HUDEP-2 (cell line): ENCODE measurements at regions not wholly inside any gene's neighbourhood (a gene's known extent, or its start where the extent isn't known, plus 50 kb on each side); places are given as distances from the start of the nearest gene placed in this dataset.
"Not testable (repeated sequence)": the region's sequence is repeated elsewhere in the genome, so short reads cannot be mapped to it uniquely, and the experiment has no call there.

Experiments used
- DNase-seq, 76 experiments: peaks; one replicate each; lab custom pipeline; 2025; ENCODE audit not compliant: unreplicated experiment in 76 of 76; lab: John Stamatoyannopoulos, UW

DNA sequence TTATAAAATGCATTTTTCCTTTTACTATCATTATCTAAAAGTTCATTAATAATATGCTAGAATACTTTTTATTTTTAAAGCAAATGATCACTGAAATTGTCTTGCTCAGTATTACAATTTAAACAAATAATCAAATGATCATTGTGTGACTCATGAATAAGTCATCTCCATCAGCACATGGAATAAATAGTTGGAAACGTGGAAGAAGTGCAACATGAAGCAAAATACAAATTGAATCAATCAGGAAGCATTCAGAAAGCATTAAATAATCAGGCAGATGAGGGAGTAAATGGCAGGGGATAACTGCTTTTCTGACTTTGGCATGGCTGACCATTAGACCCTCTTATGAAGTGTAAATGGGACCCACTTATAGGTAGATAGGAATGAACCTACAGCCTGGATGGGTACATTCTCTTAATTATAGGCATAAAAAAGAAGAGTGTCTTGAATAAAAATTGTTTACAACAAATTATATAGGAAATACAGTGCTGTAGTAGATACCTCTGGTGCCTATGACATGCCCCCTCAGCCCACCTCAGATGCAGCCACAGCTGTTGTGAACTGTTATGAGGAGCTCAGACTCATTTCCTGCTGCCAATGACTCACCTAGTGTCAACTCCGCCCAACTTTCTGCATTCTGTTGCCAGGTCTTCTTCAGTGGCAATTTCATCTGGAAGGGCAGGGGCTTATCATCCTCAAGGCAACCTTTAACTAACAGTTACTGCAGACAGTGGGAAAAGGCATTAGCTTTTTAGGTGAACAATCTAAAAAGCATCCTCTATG is 936.0 kb downstream of the TRIB2 start:
- peak in 9 of 76 experiments; percentile 16 to 65 (median 41) for DNase-seq

DNA sequence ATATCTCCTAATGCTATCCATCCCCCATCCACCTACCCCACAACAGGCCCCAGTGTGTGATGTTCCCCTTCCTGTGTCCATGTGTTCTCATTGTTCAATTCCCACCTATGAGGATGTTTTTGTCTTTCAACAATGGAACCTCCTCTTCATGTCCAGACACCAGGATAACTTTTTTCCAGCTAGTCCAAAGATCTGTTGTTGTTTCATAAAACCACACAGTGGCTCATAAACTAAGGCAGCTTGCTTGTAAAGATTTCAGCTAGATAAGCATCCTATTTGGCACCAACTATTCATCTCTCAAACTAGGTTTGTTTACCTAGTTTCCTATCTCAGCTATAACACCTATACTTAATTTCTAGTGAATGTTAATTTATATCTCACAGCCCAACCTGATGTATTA is 937.7 kb downstream of the TRIB2 start:
- DNase-seq = no peak

DNA sequence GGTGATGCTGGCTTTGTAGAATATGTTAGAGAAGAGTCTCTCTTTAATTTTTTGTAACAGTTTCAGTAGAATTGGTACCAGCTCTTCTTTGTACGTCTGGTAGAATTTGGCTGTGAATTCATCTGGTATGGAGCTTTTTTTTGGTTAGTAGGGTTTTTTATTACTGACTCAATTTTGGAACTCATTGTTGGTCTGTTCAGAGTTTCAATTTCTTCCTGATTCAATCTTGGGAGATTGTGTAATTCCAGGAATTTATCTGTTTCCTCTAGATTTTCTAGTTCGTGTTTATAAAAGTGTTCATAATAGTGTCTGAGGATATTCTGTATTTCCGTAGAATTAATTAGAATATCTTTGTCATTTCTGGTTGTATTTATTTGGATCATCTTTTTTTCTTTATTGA is 943.5 kb downstream of the TRIB2 start:
- no peak for DNase-seq

DNA sequence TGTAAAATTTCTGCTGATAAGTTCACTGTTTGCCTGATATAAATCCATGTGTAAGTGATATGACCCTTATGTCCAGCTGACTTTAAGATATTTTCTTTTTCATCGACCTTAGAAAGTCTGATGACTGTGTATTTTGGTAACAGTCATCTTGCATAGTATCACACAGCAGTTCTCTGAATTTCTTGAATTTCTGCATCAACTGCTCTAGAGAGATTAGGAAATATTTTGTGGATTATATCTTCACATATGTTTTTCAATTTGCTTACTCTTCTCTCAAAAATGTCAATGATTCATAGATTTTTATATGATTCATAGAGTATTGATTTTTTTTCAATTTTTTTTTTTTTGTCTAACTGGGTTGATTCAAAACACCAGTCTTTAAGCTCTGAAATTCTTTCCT is 945.3 kb downstream of the TRIB2 start:
- DNase-seq = no peak

DNA sequence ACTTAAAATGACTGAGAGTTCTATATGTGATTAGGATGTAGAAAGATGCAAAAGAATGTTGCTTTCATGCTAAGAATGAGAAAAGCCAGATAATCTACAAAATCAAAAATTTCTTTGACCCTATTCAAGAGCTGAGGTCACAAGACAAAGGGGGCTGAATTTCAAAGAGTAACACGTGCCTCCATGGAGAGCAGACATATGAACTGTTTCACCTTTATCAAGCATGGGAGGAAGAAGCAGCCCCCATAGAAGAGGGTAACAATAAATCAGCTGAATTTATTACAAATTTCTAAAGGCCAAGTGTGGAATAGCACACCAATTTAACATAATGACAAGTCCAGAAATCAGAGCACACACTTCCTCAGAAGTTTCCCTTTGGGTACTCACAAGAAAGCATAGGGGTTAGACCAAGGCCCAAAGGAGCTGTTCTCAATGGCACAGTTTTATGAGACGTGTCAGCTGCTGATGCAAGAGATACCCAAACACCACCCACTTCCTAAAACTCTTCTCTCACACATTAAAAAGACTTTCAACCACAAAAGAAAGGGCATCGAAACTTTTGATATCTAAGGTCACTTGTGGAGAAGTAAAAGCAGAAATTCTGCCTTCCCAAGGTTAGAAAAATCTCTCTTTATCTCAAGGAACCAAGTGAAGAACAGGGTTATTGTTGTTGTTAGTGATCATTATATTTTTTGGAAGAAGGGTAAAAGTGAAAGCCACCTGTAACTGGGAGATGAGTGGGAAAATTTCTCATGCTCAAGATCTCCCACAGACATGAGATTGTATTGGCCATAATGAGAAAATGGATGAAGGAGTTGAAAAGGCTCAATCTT is 950.1 kb downstream of the TRIB2 start:
- DNase-seq = no peak

DNA sequence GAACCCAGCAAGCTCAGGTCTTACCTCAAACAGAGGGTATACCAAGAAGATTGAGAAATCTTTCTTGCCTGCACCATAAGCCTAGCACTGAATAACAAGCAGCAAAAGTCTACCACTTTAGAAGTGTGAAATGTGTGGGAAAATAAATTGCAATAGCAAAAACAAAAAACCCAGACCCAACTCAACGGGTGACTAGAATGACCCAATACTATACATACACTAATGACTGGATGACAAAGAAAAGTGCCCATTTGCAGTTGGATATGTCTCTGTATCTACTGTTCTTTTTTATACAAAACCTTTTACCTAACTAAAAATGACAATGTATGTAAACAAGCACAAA is 950.6 kb downstream of the TRIB2 start:
- DNase-seq = no peak

DNA sequence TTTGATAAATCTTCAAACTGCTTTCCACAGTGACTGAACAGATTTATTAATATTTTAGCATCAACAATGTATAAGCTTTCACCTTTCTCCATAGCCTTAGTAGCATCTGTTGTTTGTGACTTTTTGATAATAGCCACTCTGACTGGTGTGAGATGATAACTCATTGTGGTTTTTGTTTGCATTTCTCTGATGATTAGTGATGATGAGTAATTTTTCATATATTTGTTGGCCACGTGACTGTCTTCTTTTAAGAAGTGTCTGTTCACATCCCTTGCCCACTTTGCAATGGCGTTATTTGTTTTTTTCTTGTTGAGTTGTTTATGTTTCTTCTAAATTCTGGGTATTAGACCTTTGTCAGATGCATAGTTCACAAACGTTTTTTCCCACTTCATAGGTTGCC is 952.9 kb downstream of the TRIB2 start:
- peak in 1 of 76 experiments; percentile 20 for DNase-seq

DNA sequence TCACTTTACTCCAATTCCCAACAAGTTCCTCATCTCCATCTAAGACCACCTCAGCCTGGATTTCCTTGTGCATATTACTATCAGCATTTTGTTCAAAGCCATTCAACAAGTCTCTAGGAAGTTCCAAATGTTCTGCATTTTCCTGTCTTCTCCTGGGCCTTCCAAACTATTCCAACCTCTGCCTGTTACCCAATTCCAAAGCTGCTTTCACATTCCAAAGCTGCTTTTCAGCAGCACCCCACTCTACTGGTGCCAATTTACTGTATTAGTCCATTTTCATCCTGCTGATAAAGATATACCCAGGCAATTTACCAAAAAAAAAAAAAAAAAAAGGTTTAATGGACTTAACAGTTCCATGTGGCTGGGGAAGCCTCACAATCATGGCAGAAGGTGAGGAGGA is 957.1 kb downstream of the TRIB2 start:
- DNase-seq = not testable (repeated sequence)

DNA sequence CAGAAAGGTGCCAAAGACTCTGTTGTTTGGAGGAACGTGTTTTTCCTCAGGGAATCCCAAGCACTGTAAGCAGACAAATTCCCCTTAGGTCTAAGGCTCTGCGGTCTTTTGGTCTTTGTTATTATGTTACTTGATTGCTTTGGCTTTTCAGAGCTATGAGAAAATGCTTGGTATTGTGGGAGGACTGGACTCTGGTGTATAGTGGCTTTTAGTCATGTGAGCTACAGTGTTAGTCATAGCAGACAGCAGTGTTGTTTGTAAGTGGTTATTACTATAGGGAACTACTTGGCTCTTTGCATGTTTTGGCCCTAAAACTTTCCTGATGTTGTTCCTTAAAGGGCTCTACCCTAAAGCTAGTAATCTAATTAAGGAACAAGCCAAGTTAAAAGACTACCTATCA is 956.2 kb upstream of the LRATD1 start:
- no peak for DNase-seq

DNA sequence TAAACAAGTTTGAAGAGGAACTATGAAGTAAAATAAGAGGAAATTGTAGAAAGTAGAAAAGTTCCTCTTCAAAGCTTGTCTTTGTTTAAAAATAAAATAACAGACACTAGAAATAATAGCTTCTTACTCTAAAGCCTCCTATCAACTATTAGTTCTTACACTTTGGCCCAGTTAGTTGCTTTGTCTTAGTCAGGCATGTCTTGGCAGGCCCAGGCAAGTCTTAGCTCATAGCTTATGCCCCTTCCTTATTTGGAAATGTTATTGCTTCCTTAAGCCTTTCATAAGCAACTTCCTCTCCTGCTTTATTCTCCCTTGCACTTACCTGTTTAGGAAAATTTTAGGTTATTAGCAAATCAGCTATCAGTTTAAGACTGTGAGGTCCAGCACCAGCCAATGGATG is 950.6 kb upstream of the LRATD1 start:
- no peak for DNase-seq

DNA sequence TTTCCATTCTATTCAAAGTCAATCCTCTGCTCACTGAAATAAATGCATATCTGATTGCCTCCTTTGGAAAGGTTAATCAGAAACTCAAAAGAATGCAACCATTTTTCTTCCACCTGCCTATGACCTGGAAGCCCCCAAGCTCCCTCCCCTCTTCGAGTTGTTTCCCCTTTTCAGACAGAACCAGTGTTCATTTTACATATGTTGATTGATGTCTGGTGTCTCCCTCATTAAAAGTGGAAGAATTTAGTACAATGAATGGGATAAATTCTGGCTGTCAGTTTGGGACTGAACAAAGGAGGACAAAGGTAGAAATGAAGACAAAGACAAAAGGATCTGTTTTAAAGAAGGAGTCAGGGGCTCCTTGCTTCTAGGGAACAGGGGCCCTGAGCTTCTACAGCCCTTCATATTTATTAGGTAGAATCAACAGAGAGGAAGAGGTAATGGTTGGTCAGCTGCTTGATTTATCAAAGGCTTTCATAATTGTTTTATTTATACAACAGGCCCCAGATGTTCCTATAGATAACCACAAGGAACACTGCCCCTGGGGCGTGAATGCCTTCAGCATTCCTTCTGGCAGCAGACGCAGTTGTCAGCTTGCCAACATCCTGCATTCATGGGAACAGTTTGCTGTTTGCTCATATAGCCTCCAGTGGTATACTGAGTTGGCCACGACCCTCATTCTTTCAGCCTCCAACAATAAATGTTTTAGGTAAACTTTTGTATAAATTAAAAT is 949.8 kb upstream of the LRATD1 start:
- DNase-seq = peak in 8 of 76 experiments; percentile 43 to 70 (median 66)

DNA sequence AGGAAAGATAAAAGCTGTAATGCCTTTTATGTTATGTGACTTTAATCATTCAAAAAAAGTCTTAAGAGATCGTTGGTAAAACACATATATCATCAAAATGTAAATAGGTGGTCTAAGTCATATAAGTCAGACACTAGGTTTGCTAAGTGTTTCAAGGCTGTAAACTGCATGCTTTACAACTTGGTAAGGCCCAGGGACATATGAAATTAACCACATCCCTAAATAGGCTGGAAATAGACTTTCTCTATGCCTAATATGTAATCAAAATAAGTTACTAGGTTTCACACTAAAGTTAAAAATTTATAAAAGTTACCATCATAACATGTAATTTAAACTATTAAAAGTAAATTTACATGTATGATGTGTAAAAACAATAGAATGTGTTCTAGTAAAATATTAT is 946.3 kb upstream of the LRATD1 start:
- DNase-seq = no peak

DNA sequence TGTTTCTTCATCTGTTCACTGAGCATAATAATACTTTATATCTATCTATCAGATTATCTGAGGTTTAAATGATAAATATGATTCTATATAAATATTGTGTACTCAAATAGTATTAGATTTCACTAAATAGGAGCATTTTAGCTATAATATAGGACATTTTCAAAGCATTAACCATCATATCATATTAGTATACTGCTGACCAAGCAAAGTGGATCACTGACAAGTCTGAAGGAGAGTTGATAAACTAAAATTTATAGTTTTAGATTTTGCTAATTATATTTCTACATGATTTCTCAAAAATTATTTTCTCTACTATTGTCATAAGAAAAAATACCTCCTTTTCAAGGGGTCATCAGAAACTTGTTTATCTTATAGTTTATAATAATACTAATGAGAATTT is 937.8 kb upstream of the LRATD1 start:
- no peak for DNase-seq

DNA sequence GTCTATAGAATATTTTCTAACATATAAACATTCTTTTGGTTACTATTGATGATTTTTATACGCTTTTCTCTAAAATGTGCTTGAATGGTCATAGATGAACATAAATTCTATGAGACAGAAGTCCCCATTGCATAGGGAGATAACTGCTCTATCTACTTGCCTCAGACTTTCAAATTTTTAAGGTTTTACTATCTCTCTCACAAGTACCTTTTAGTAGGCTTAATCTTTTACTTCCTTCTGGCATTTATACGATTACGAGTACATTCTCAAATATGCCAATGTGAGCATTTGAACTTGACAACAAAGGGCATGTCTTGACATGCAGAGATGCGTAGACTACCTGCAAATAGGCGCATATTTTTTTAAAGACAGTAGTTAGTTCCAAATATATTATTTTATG is 935.9 kb upstream of the LRATD1 start:
- DNase-seq = peak in 11 of 76 experiments; percentile 1 to 70 (median 40)

DNA sequence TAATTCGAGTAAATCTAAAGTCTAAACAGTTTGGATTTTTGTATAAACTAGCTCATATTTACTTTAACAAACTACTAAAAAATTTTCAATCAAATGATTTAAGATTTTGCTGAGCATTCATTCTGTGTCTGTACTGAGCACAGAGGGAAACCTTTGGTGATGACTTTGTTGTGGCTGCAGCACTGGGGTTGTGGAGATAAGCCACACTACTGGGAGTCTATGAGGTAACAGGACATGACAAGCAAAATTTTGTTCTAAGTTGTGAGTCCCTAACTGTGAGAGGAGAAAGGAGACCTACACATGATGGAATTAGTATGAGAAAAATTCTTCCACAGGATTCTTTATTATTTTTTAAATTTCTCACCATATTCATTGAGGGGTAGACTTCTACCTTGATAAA is 933.7 kb upstream of the LRATD1 start:
- DNase-seq = peak in 6 of 76 experiments; percentile 13 to 53 (median 36)

DNA sequence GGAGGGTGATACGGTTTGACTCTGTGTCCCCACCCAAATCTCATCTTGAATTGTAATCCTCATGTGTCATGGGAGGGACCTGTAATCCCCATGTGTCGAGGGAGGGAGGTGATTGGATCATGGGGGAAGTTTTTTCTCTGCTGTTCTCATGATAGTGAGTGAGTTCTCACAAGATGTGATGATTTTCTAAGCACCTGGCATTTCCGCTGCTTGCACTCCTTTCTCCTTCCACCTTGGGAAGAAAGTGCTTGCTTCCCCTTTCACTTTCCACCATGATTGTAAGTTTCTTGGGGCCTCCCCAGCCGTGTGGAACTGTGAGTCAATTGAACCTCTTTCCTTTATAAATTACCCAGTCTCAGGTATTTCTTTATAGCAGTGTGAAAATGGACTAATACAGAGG is 932.6 kb upstream of the LRATD1 start:
- DNase-seq = not testable (repeated sequence)

DNA sequence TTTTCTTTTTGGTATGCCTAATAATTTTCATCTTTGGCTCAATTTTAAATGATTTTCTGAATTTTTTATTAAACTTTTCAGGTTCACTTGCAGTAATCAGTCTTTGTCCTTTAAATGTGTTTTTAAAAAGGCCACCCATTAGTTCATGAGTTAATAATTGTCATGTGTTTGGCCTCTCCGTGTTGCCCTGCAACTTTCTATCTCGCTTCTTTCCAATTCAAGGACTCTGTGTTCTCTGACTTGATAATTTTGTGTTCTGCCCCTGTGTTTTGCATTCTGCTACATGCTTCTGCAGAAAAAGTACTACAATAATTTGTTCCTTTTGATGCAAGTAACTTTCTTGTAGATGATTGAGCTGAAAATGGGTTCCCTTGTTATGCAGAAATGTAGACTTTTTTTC is 921.4 kb upstream of the LRATD1 start:
- DNase-seq = no peak

DNA sequence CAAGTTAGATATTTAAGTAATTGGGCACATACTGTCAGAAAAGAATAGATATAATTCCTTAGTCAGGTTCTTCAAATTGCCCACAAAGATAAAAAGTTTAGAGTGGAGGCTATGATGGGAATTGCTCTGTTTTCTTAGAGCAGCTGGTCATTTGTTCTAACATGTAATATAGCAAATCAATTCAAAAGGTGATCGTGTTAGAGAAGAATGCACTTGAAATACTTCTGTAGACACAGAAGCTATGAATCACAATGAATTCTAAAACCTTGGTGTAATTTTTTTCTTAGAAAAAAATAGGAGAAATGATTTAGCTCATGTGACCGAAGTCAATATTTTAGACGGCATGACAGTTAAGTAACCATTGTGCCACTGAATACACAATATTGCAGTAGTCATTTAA is 918.1 kb upstream of the LRATD1 start:
- DNase-seq = no peak

DNA sequence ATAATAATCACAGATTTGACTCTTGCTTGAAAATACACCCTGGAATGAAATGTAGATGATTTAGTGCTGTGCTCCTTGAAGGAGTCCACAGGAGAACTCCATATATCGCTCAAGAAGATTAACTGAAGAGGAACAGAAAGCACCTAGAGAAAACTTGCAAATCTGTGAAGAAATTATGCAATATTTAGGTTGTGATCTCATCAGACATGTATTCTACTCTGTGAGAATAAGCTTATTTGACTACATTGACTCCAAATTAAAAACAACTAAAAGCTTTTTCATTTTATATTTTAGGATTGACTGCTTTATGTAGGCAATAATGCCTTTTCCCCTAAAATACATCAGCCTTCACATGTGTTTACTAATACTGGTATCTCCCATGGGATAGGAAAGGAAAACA is 906.6 kb upstream of the LRATD1 start:
- no peak for DNase-seq

DNA sequence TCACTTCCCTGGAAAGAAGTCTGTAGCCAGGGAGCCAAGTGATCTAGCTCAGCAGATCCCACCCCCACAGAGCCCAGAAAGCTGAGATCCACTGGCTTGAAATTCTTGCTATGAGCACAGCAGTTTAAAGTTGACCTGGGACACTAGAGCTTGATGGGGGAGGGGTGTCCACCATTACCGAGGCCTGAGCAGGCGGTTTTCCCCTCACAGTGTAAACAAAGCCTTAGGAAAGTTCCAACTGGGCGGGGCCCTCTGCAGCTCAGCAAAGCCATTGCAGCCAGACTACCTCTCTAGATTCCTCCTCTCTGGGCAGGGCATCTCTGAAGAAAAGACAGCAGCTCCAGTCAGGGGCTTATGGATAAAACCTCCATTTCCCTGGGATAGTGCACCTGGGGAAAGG is 887.2 kb upstream of the LRATD1 start:
- no peak for DNase-seq

DNA sequence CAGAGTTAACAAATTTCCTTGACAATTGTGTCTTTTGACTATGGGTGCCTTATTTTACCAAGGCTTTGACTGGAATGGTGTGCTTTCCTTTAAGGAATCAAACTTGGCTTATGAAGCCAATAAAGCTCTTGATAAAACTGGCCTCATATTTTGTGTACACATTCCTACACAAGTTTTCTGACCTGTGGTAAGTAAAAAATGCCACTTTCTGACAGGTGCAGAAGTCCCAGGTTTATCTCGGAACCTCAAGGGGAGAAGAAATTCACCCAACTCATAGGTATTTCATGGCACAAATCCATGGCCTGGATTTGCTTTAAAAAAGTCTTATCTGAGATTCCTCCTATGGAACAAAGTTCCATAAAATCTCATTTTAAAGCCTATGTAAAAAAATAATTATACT is 880.6 kb upstream of the LRATD1 start:
- DNase-seq = no peak
